Liver (tissue), 8 donors: ENCODE measurements at regions not wholly inside any gene's neighbourhood (a gene's known extent, or its start where the extent isn't known, plus 50 kb on each side); places are given as distances from the start of the nearest gene placed in this dataset.

ENCODE experiments used
- DNase-seq: peaks from one replicate; pipeline ENCODE4 v3.0.0-alpha.2; 2017; ENCODE audit warnings: low spot score
- H3K27ac ChIP-seq, 2 donors: one replicate each; pipeline ENCODE4 v1.7.0; 2013; ENCODE audit warnings: inconsistent platforms in 2 of 2, low read length in 2 of 2, control low read depth in 1 of 2, low read depth in 1 of 2, mild to moderate bottlenecking in 1 of 2
- H3K27me3 ChIP-seq, 4 donors: one replicate each; pipeline versions ENCODE4 v1.6.1 to v1.7.0; 2013; ENCODE audit warnings: low read length in 3 of 4, inconsistent platforms in 1 of 4, mild to moderate bottlenecking in 1 of 4, moderate library complexity in 1 of 4; ENCODE audit not compliant: control insufficient read depth in 4 of 4, insufficient read depth in 4 of 4
- H3K36me3 ChIP-seq, 4 donors: one replicate each; pipeline versions ENCODE4 v1.6.1 to v1.7.0; 2013; ENCODE audit warnings: low read length in 3 of 4, mild to moderate bottlenecking in 3 of 4, low read depth in 1 of 4, moderate library complexity in 1 of 4; ENCODE audit not compliant: control insufficient read depth in 4 of 4, insufficient read depth in 3 of 4
- H3K4me1 ChIP-seq, 4 donors: one replicate each; pipeline versions ENCODE4 v1.6.1 to v1.7.0; 2013; ENCODE audit warnings: low read length in 3 of 4, mild to moderate bottlenecking in 3 of 4, moderate library complexity in 1 of 4; ENCODE audit not compliant: control insufficient read depth in 4 of 4, insufficient read depth in 4 of 4
- H3K4me3 ChIP-seq, 3 donors: one replicate each; pipeline versions ENCODE4 v1.6.1 to v1.7.0; 2013; ENCODE audit warnings: low read length in 3 of 3, control low read depth in 1 of 3, low read depth in 1 of 3, mild to moderate bottlenecking in 1 of 3
- H3K9ac ChIP-seq, 2 donors: one replicate each; pipeline ENCODE4 v1.7.0; 2013; ENCODE audit warnings: low read length in 2 of 2, mild to moderate bottlenecking in 2 of 2, moderate library complexity in 2 of 2, control low read depth in 1 of 2, low read depth in 1 of 2
- H3K9me3 ChIP-seq, 4 donors: one replicate each; pipeline versions ENCODE4 v1.6.1 to v1.7.0; 2013; ENCODE audit warnings: low read length in 3 of 4; ENCODE audit not compliant: control insufficient read depth in 4 of 4
- ATF3 ChIP-seq: IDR thresholded peaks from 2 replicates; pipeline ENCODE4 v1.6.1; 2016; ENCODE audit warnings: antibody characterized with exemption
- CTCF ChIP-seq: fragments of 150-350 bp; IDR thresholded peaks from 2 replicates; pipeline ENCODE4 v1.5.1; 2017; ENCODE audit warnings: improper control_type of control experiment, low read depth, low read length; ENCODE audit not compliant: missing input control
- EGR1 ChIP-seq, 2 donors: IDR thresholded peaks; 2 replicates each; pipeline ENCODE4 v1.6.1; 2016 to 2018; ENCODE audit warnings: antibody characterized with exemption in 2 of 2, low read depth in 2 of 2
- FOXA1 ChIP-seq: IDR thresholded peaks from 2 replicates; pipeline ENCODE4 v1.6.1; 2016; ENCODE audit warnings: antibody characterized with exemption
- FOXA2 ChIP-seq: IDR thresholded peaks from 2 replicates; pipeline ENCODE4 v1.6.1; 2016; ENCODE audit warnings: antibody characterized with exemption
- GABPA ChIP-seq, 2 donors: IDR thresholded peaks in 1 of 2; conservative IDR thresholded peaks in 1 of 2; 2 replicates each; pipeline ENCODE4 v1.6.1; 2016; ENCODE audit warnings: antibody characterized with exemption in 2 of 2, mild to moderate bottlenecking in 1 of 2, moderate library complexity in 1 of 2
- HNF4G ChIP-seq: IDR thresholded peaks from 2 replicates; pipeline ENCODE4 v1.6.1; 2016; ENCODE audit warnings: antibody characterized with exemption
- JUND ChIP-seq, 2 donors: IDR thresholded peaks; 2 replicates each; pipeline ENCODE4 v1.6.1; 2016; ENCODE audit warnings: antibody characterized with exemption in 2 of 2
- REST ChIP-seq: IDR thresholded peaks from 2 replicates; pipeline ENCODE4 v1.6.1; 2016; ENCODE audit warnings: antibody characterized with exemption, mild to moderate bottlenecking
- RXRA ChIP-seq, 2 donors: IDR thresholded peaks; 2 replicates each; pipeline ENCODE4 v1.6.1; 2017 to 2018; ENCODE audit warnings: antibody characterized with exemption in 2 of 2, mild to moderate bottlenecking in 1 of 2
- TAF1 ChIP-seq: conservative IDR thresholded peaks from 2 replicates; pipeline ENCODE4 v1.6.1; 2016; ENCODE audit warnings: antibody characterized with exemption, mild to moderate bottlenecking
- ZBTB33 ChIP-seq: IDR thresholded peaks from 2 replicates; pipeline ENCODE4 v1.6.1; 2016; ENCODE audit warnings: antibody characterized with exemption
- WGBS: extraction: QIAGEN DNeasy Blood & Tissue Kit; methylation state at CpG from one replicate; pipeline ENCODE4 v1.1.7; 2013; 5-methylcytosine and 5-hydroxymethylcytosine counted together
- donor health status: healthy.
- donor health status: healthy.
- donor health status: healthy.
- donor health status: healthy.
- donor health status: healthy.

GRCh38 chr14:51342226-51342625 lies 102.2 kb downstream of the TMX1 start:
- H3K9ac ChIP-seq, result no peak overlapping the region
- no peaks in the 10 kb centered on the region for H3K27me3 ChIP-seq
- no peaks in the 10 kb centered on the region for H3K9me3 ChIP-seq
- no peak for DNase-seq
- H3K36me3 ChIP-seq, result no peaks in the 10 kb centered on the region
- TF ChIP-seq JUND (IDR thresholded peaks at IDR 0.05) (no peak), ATF3 (no peak), REST (no peak), FOXA2 (no peak), TAF1 (no peak), RXRA (IDR thresholded peaks at IDR 0.05) (no peak), FOXA1 (no peak), HNF4G (no peak), ZBTB33 (no peak)
- H3K27ac ChIP-seq, result no peak overlapping the region
- H3K4me1 ChIP-seq, result peaks cover 0 to 3% (median 0%) of the 10 kb centered on the region in 4 donors
- WGBS, result 89% methylated on average over 4 of the region's 4 CpGs
- H3K4me3 ChIP-seq, result no peak overlapping the region

GRCh38 chr14:51351997-51352396 lies 112.0 kb downstream of the TMX1 start:
- TF ChIP-seq RXRA (IDR thresholded peaks at IDR 0.05) (no peak), FOXA2 (no peak), REST (no peak), GABPA (IDR thresholded peaks at IDR 0.05 in 1 of 2, conservative IDR thresholded peaks at IDR 0.05 in 1 of 2) (no peak), CTCF (no peak), TAF1 (no peak), EGR1 (IDR thresholded peaks at IDR 0.05; ENCODE audit: low read depth in 2 of 2) (no peak), ZBTB33 (no peak)
- 95% methylated on average over 20 of the region's 20 CpGs for WGBS
- Histone ChIP-seq H3K9ac (no peak overlapping the region), H3K27me3 (no peaks in the 10 kb centered on the region), H3K36me3 (no peaks in the 10 kb centered on the region), H3K4me3 (no peak overlapping the region), H3K4me1 (no peaks in the 10 kb centered on the region), H3K9me3 (no peaks in the 10 kb centered on the region), H3K27ac (no peak overlapping the region)
- no peak for DNase-seq
